Keratinocyte (primary cell): ENCODE measurements at regions not wholly inside any gene's neighbourhood (a gene's known extent, or its start where the extent isn't known, plus 50 kb on each side); places are given as distances from the start of the nearest gene placed in this dataset.

ENCODE experiments used
- DNase-seq: peaks from one replicate; pipeline ENCODE4 v3.0.0-alpha.2; 2011; ENCODE audit warnings: low read depth, missing footprints, low spot score
- FAIRE-seq: peaks from 2 replicates; lab custom pipeline; 2011; peaks lifted over from hg19 to GRCh38; lab: Jason Lieb, UNC
- H2AFZ ChIP-seq: 2 replicates; pipeline ENCODE4 v1.6.0; 2012; ENCODE audit warnings: low read length, control low read depth, inconsistent platforms; ENCODE audit not compliant: control insufficient read depth
- H3K27ac ChIP-seq: 2 replicates; pipeline ENCODE4 v1.5.1; 2011; ENCODE audit warnings: low read length; ENCODE audit not compliant: control insufficient read depth, insufficient read depth
- H3K27me3 ChIP-seq: 3 replicates; pipeline ENCODE4 v1.6.0; 2011; ENCODE audit warnings: low read length; ENCODE audit not compliant: control insufficient read depth, insufficient read depth; ENCODE audit errors: extremely low read depth
- H3K36me3 ChIP-seq, 2 experiments: 2 replicates in 1 of 2; 3 replicates in 1 of 2; pipeline ENCODE4 v1.5.1; 2011; ENCODE audit warnings: low read length in 2 of 2, mild to moderate bottlenecking in 1 of 2; ENCODE audit not compliant: control insufficient read depth in 2 of 2, insufficient read depth in 2 of 2; ENCODE audit errors: extremely low read depth in 1 of 2
- H3K4me1 ChIP-seq: 3 replicates; pipeline ENCODE4 v1.5.1; 2011; ENCODE audit warnings: low read length; ENCODE audit not compliant: control insufficient read depth, insufficient read depth; ENCODE audit errors: extremely low read depth
- H3K4me2 ChIP-seq: 3 replicates; pipeline ENCODE4 v1.6.0; 2011; ENCODE audit warnings: low read depth, low read length; ENCODE audit not compliant: control insufficient read depth, insufficient read depth; ENCODE audit errors: extremely low read depth
- H3K4me3 ChIP-seq, 3 experiments: fragments of 200-600 bp in 1 of 3; sonication (generic) in 1 of 3; 2 replicates in 2 of 3; 3 replicates in 1 of 3; pipeline ENCODE4 v1.5.1; 2011 to 2016; ENCODE audit warnings: low read length in 3 of 3, mild to moderate bottlenecking in 3 of 3, control low read depth in 2 of 3, inconsistent platforms in 1 of 3, low read depth in 1 of 3, mixed read lengths in 1 of 3, mixed run types in 1 of 3, moderate library complexity in 1 of 3; ENCODE audit not compliant: control insufficient read depth in 2 of 3, insufficient read depth in 2 of 3; ENCODE audit errors: extremely low read depth in 1 of 3
- H3K79me2 ChIP-seq: 2 replicates; pipeline ENCODE4 v1.6.0; 2012; ENCODE audit warnings: low read length; ENCODE audit not compliant: control insufficient read depth, insufficient read depth
- H3K9ac ChIP-seq: 3 replicates; pipeline ENCODE4 v1.6.0; 2011; ENCODE audit warnings: low read length; ENCODE audit not compliant: control insufficient read depth, insufficient read depth; ENCODE audit errors: extremely low read depth
- H3K9me1 ChIP-seq: 3 replicates; pipeline ENCODE4 v1.6.0; 2011; ENCODE audit warnings: low read length; ENCODE audit not compliant: control insufficient read depth, insufficient read depth; ENCODE audit errors: extremely low read depth
- H3K9me3 ChIP-seq: 2 replicates; pipeline ENCODE4 v1.5.1; 2012; ENCODE audit warnings: low read depth, low read length; ENCODE audit not compliant: control insufficient read depth
- H4K20me1 ChIP-seq: 3 replicates; pipeline ENCODE4 v1.6.0; 2011; ENCODE audit warnings: low read length; ENCODE audit not compliant: control insufficient read depth, insufficient read depth; ENCODE audit errors: extremely low read depth
- CTCF ChIP-seq, 3 experiments: IDR thresholded peaks in 1 of 3; conservative IDR thresholded peaks in 1 of 3; optimal IDR thresholded peaks in 1 of 3; 2 replicates in 2 of 3; 3 replicates in 1 of 3; pipeline versions ENCODE3 to v1.5.1; 2011; ENCODE audit warnings: low read length in 3 of 3, mild to moderate bottlenecking in 3 of 3, moderate library complexity in 2 of 3, control low read depth in 1 of 3, inconsistent platforms in 1 of 3; ENCODE audit not compliant: insufficient read depth in 2 of 3; ENCODE audit errors: extremely low read depth in 1 of 3
- EZH2 ChIP-seq: IDR thresholded peaks from one replicate; pipeline ENCODE4 v1.6.1; 2012; ENCODE audit warnings: inconsistent platforms, mild to moderate bottlenecking, low read length, moderate library complexity
- dilution Hi-C: fragments of 300-500 bp; cut with MboI; formaldehyde crosslinking; loops from one replicate; pipeline ENCODE4 v1.7.0; 2020; ENCODE audit warnings: low sequenced_read_pairs; ENCODE audit not compliant: extremely low pct_ligation_motif_present

GRCh38 chrX:1748408-1748807 lies 133.5 kb downstream of the ASMT start:
- H2AFZ ChIP-seq, result no peak overlapping the region
- H3K9me3 ChIP-seq, result no peaks in the 10 kb centered on the region
- H4K20me1 ChIP-seq, result no peaks in the 10 kb centered on the region
- dilution Hi-C loops, result no loop called here
- no peaks in the 10 kb centered on the region for H3K27me3 ChIP-seq
- H3K9ac ChIP-seq, result no peak overlapping the region
- H3K27ac ChIP-seq, result no peak overlapping the region
- H3K36me3 ChIP-seq, result no peaks in the 10 kb centered on the region
- TF ChIP-seq EZH2 (no peak), CTCF (optimal IDR thresholded peaks at IDR 0.05 in 1 of 3, IDR thresholded peaks at IDR 0.05 in 1 of 3, conservative IDR thresholded peaks at IDR 0.05 in 1 of 3; ENCODE audit: extremely low read depth in 1 of 3, insufficient read depth in 2 of 3, low read length in 3 of 3) (no peak)
- no peaks in the 10 kb centered on the region for H3K4me1 ChIP-seq
- H3K4me3 ChIP-seq, result no peak overlapping the region
- H3K79me2 ChIP-seq, result no peaks in the 10 kb centered on the region
- H3K4me2 ChIP-seq, result no peak overlapping the region
- no peak for FAIRE-seq
- no peak for DNase-seq
- H3K9me1 ChIP-seq, result no peaks in the 10 kb centered on the region

- dilution Hi-C loops, result no loop called here
- Histone ChIP-seq H3K27me3 (no peaks in the 10 kb centered on the region), H3K36me3 (no peaks in the 10 kb centered on the region), H3K4me3 (no peak overlapping the region), H2AFZ (no peak overlapping the region), H3K27ac (no peak overlapping the region), H4K20me1 (no peaks in the 10 kb centered on the region), H3K9me3 (no peaks in the 10 kb centered on the region), H3K9me1 (no peaks in the 10 kb centered on the region), H3K4me1 (no peaks in the 10 kb centered on the region), H3K79me2 (no peaks in the 10 kb centered on the region), H3K4me2 (no peak overlapping the region), H3K9ac (no peak overlapping the region)
- DNase-seq, result no peak
- FAIRE-seq, result no peak
- TF ChIP-seq EZH2 (no peak), CTCF (optimal IDR thresholded peaks at IDR 0.05 in 1 of 3, IDR thresholded peaks at IDR 0.05 in 1 of 3, conservative IDR thresholded peaks at IDR 0.05 in 1 of 3; ENCODE audit: extremely low read depth in 1 of 3, insufficient read depth in 2 of 3, low read length in 3 of 3) (no peak)
These were observed 134.6 kb downstream of the ASMT start for GRCh38 chrX:1749499-1749898.
